ENCODE measurements at regions not wholly inside any gene's neighbourhood (a gene's known extent, or its start where the extent isn't known, plus 50 kb on each side); places are given as distances from the start of the nearest gene placed in this dataset.

GRCh38 chr1:219071209-219071608 is 102.5 kb upstream of the LYPLAL1 start (continued):
- TF ChIP-seq REST (IDR thresholded peaks at IDR 0.05; ENCODE audit: low read depth, low read length) (no peak), SUPT20H (IDR thresholded peaks at IDR 0.05; ENCODE audit: borderline replicate concordance, control insufficient read depth, low read depth, low read length) (no peak), SREBF2 (IDR thresholded peaks at IDR 0.05; ENCODE audit: low read length) (no peak), FOXM1 (IDR thresholded peaks at IDR 0.05; ENCODE audit: low read depth, low read length) (no peak), RFX5 (IDR thresholded peaks at IDR 0.05; ENCODE audit: low read depth, low read length) (no peak), RCOR1 (conservative IDR thresholded peaks at IDR 0.05; ENCODE audit: low read depth, low read length) (no peak)

GRCh38 chr1:219072329-219072728 is 101.3 kb upstream of the LYPLAL1 start:
- SMC1A ChIA-PET (ENCODE audit: uncharacterized antibody, unreplicated experiment): no interaction called here
- no peak for TF ChIP-seq ATF2 (IDR thresholded peaks at IDR 0.05; ENCODE audit: low read length)
- no peak for TF ChIP-seq E4F1 (IDR thresholded peaks at IDR 0.05; ENCODE audit: borderline replicate concordance, partially characterized antibody)
- TF ChIP-seq SKIL (IDR thresholded peaks at IDR 0.05; ENCODE audit: low read depth, poor library complexity, severe bottlenecking): no peak
- TF ChIP-seq ZSCAN29 (IDR thresholded peaks at IDR 0.05): no peak

More at GRCh38 chr1:219072329-219072728, 101.3 kb upstream of the LYPLAL1 start:
- Histone ChIP-seq H3K27me3 (replicated peaks in 1 of 2; ENCODE audit: control insufficient read depth in 2 of 2, insufficient read depth in 2 of 2, low read length in 1 of 2) (no peaks in the 10 kb centered on the region), H3K27ac (ENCODE audit: control insufficient read depth, insufficient read depth) (no peak overlapping the region), H4K20me1 (ENCODE audit: control insufficient read depth, insufficient read depth) (no peaks in the 10 kb centered on the region), H3K9me3 (replicated peaks; ENCODE audit: control insufficient read depth, insufficient read depth, low read length) (no peaks in the 10 kb centered on the region; the same call in 2 of the 3 replicates), H3K4me3 (no peak overlapping the region), H3K4me1 (ENCODE audit: control insufficient read depth, insufficient read depth, low read length) (no peaks in the 10 kb centered on the region), H2AFZ (ENCODE audit: control insufficient read depth, low read depth, low read length) (no peak overlapping the region), H3K9ac (ENCODE audit: control insufficient read depth, insufficient read depth, low read length) (no peak overlapping the region), H3K79me2 (ENCODE audit: control insufficient read depth, insufficient read depth, low read length) (no peaks in the 10 kb centered on the region), H3K36me3 (ENCODE audit: control insufficient read depth in 2 of 2, insufficient read depth in 2 of 2, low read length in 1 of 2) (no peaks in the 10 kb centered on the region), H3K4me2 (ENCODE audit: control insufficient read depth, insufficient read depth) (no peak overlapping the region)
- no peak for DNase-seq (ENCODE audit: low read depth, low spot score)
- BruUV-seq (replicated peaks): no TSS peak
- ATAC-seq: no peak
- no peak for FAIRE-seq
- in situ Hi-C loops (cut with MboI) (no loop called here), intact Hi-C loops (cut with micrococcal nuclease; ENCODE audit: unreplicated experiment) (no loop called here)
- RAD21 ChIA-PET (ENCODE audit: unreplicated experiment): no interaction called here
- POLR2A ChIA-PET: no interaction called here
- 47% methylated on average over 5 of the region's 5 CpGs for WGBS (ENCODE audit: insufficient coverage, insufficient replicate concordance, low lambda C conversion rate, missing lambda C conversion rate)
- CTCF ChIA-PET: no interaction called here

Data from GM12878 (cell line).